GM12891 (cell line): ENCODE measurements at regions not wholly inside any gene's neighbourhood (a gene's known extent, or its start where the extent isn't known, plus 50 kb on each side); places are given as distances from the start of the nearest gene placed in this dataset.

ENCODE experiments used
- PAX5 ChIP-seq: IDR thresholded peaks from 2 replicates; pipeline ENCODE4 v1.6.1; 2011; ENCODE audit warnings: low read length, moderate library complexity, mild to moderate bottlenecking; ENCODE audit not compliant: insufficient read depth, severe bottlenecking
- POLR2A ChIP-seq: IDR thresholded peaks from 2 replicates; pipeline ENCODE4 v1.6.1; 2011; ENCODE audit warnings: low read depth, low read length, control low read depth
- POLR2AphosphoS5 ChIP-seq: IDR thresholded peaks from 2 replicates; pipeline ENCODE4 v1.6.1; 2011; ENCODE audit warnings: low read depth, low read length, control low read depth
- SPI1 ChIP-seq: IDR thresholded peaks from 2 replicates; pipeline ENCODE4 v1.6.1; 2011; ENCODE audit warnings: low read depth, low read length, control low read depth
- TAF1 ChIP-seq: IDR thresholded peaks from 2 replicates; pipeline ENCODE4 v1.6.1; 2011; ENCODE audit warnings: low read depth, low read length, control low read depth

DNA sequence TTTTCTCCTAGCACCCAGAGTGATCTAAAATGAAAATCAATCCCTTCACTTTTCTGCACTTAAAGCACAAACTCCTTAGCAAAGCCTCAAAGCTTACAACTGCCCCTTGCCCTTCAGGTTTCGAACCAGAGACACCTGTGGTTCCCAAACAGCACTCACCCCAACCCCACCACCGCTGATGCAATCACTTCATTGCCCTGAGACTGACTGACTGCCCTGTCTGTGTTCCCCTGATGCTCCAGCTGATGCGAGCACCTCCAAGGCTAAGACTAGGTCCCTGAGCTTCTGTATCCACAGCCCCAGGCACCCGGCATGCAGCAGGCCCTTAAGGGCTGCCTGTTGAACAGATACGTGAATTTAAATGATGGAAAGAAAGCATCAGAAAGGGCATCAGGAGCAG is 127.3 kb downstream of the ZNF621 start:
- TF ChIP-seq POLR2A (no peak), TAF1 (no peak), SPI1 (no peak), PAX5 (no peak), POLR2AphosphoS5 (no peak)
